ENCODE measurements at regions not wholly inside any gene's neighbourhood (a gene's known extent, or its start where the extent isn't known, plus 50 kb on each side); places are given as distances from the start of the nearest gene placed in this dataset.

GRCh38 chr4:119835613-119835910 is 207.0 kb upstream of the PDE5A start:
- no peak for FAIRE-seq

More at GRCh38 chr4:119835613-119835910, 207.0 kb upstream of the PDE5A start:
- intact Hi-C loops (cut with micrococcal nuclease; ENCODE audit: unreplicated experiment) (no loop called here), in situ Hi-C loops (cut with MboI) (no loop called here)
- ChIA-PET POLR2A (no interaction called here), RAD21 (ENCODE audit: unreplicated experiment) (no interaction called here), CTCF (interaction anchor here (1.6 kb wide), 1 partner anchor 154 kb away, joined by 3 read pairs; no protein-coding TSS in a partner anchor), SMC1A (ENCODE audit: uncharacterized antibody, unreplicated experiment) (interaction anchor here (0.8 to 1.4 kb wide), 2 partner anchors 14 to 37 kb away, joined by 3 read pairs; no protein-coding TSS in a partner anchor)
- Histone ChIP-seq H3K4me2 (ENCODE audit: control insufficient read depth, insufficient read depth) (no peak overlapping the region), H3K36me3 (ENCODE audit: control insufficient read depth in 2 of 2, insufficient read depth in 2 of 2, low read length in 1 of 2) (no peaks in the 10 kb centered on the region), H2AFZ (ENCODE audit: control insufficient read depth, low read depth, low read length) (no peak overlapping the region), H3K4me1 (ENCODE audit: control insufficient read depth, insufficient read depth, low read length) (no peaks in the 10 kb centered on the region), H3K9ac (ENCODE audit: control insufficient read depth, insufficient read depth, low read length) (no peak overlapping the region), H3K79me2 (ENCODE audit: control insufficient read depth, insufficient read depth, low read length) (no peaks in the 10 kb centered on the region), H3K4me3 (no peak overlapping the region), H3K9me3 (replicated peaks; ENCODE audit: control insufficient read depth, insufficient read depth, low read length) (no peaks in the 10 kb centered on the region), H3K27me3 (replicated peaks in 1 of 2; ENCODE audit: control insufficient read depth in 2 of 2, insufficient read depth in 2 of 2, low read length in 1 of 2) (no peaks in the 10 kb centered on the region), H4K20me1 (ENCODE audit: control insufficient read depth, insufficient read depth) (no peaks in the 10 kb centered on the region), H3K27ac (ENCODE audit: control insufficient read depth, insufficient read depth) (no peak overlapping the region)
- BruUV-seq (replicated peaks), result no TSS peak
- ATAC-seq, result no peak
- 43% methylated on average over 1 of the region's 1 CpG for WGBS (ENCODE audit: insufficient coverage, insufficient replicate concordance, low lambda C conversion rate, missing lambda C conversion rate)
- no peak for DNase-seq (ENCODE audit: low read depth, low spot score)
- TF ChIP-seq, protein P1, sequence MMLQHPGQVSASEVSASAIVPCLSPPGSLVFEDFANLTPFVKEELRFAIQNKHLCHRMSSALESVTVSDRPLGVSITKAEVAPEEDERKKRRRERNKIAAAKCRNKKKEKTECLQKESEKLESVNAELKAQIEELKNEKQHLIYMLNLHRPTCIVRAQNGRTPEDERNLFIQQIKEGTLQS (IDR thresholded peaks at IDR 0.05; ENCODE audit: borderline replicate concordance, extremely low read depth, low read depth, low read length), result no peak
- TF ChIP-seq KDM1A (IDR thresholded peaks at IDR 0.05; ENCODE audit: borderline replicate concordance) (no peak), STAT1 (conservative IDR thresholded peaks at IDR 0.05) (no peak), CHD4 (IDR thresholded peaks at IDR 0.05) (no peak), CBX5 (IDR thresholded peaks at IDR 0.05; ENCODE audit: low read depth) (no peak), ZNF687 (IDR thresholded peaks at IDR 0.05) (no peak), MEF2A (IDR thresholded peaks at IDR 0.05; ENCODE audit: insufficient read depth, low read depth, low read length) (no peak), PAX5 (IDR thresholded peaks at IDR 0.05; ENCODE audit: borderline replicate concordance, low read depth, low read length) (no peak), ETV6 (conservative IDR thresholded peaks at IDR 0.05 in 1 of 2, IDR thresholded peaks at IDR 0.05 in 1 of 2; ENCODE audit: borderline replicate concordance in 1 of 2, low read depth in 1 of 2) (no peak), HCFC1 (IDR thresholded peaks at IDR 0.05; ENCODE audit: low read length) (no peak), POU2F2 (IDR thresholded peaks at IDR 0.05; ENCODE audit: borderline replicate concordance, low read depth, low read length) (no peak), TCF7 (IDR thresholded peaks at IDR 0.05; ENCODE audit: borderline replicate concordance) (no peak), TARDBP (IDR thresholded peaks at IDR 0.05; ENCODE audit: borderline replicate concordance) (no peak), MXI1 (IDR thresholded peaks at IDR 0.05; ENCODE audit: low read depth, low read length) (no peak), JUNB (IDR thresholded peaks at IDR 0.05) (no peak), FOXK2 (IDR thresholded peaks at IDR 0.05) (no peak), NFXL1 (IDR thresholded peaks at IDR 0.05; ENCODE audit: borderline replicate concordance) (no peak), KLF5 (IDR thresholded peaks at IDR 0.05; ENCODE audit: partially characterized antibody) (no peak)
- TF ChIP-seq, protein P2, sequence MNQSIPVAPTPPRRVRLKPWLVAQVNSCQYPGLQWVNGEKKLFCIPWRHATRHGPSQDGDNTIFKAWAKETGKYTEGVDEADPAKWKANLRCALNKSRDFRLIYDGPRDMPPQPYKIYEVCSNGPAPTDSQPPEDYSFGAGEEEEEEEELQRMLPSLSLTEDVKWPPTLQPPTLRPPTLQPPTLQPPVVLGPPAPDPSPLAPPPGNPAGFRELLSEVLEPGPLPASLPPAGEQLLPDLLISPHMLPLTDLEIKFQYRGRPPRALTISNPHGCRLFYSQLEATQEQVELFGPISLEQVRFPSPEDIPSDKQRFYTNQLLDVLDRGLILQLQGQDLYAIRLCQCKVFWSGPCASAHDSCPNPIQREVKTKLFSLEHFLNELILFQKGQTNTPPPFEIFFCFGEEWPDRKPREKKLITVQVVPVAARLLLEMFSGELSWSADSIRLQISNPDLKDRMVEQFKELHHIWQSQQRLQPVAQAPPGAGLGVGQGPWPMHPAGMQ (IDR thresholded peaks at IDR 0.05; ENCODE audit: borderline replicate concordance), result no peak

Measured in GM12878 (cell line).